LNCaP clone FGC (cell line): ENCODE measurements at regions not wholly inside any gene's neighbourhood (a gene's known extent, or its start where the extent isn't known, plus 50 kb on each side); places are given as distances from the start of the nearest gene placed in this dataset.

Source experiments
- DNase-seq: peaks from one replicate; pipeline ENCODE4 v3.0.0-alpha.2; 2011; ENCODE audit warnings: low read depth
- H3K4me3 ChIP-seq: 2 replicates; pipeline ENCODE4 v1.5.1; 2011; ENCODE audit warnings: mild to moderate bottlenecking, low read depth, low read length, control low read depth
- CTCF ChIP-seq: IDR thresholded peaks from 2 replicates; pipeline ENCODE4 v1.5.1; 2012; ENCODE audit warnings: mild to moderate bottlenecking; ENCODE audit not compliant: control insufficient read depth, insufficient read depth; ENCODE audit errors: extremely low read depth

DNA sequence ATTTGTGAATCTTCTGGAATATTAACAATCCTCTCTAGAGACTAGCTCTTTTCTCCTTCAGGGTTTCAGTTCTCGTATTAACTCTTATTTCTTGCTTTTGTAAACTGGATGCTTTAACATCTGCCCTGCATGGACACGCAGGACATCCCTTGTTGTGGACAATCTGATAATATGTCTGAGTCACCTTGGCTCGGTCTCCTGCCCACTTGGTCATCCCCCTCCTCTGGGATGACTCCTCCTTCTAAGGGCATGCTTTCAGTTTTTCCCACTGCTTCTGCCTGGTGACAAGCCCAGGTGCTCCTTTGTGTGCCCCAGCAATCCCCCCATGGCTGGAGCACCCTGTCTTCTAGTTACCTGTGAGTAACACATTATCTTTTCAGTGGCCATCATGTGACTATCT is 460.5 kb downstream of the DSC3 start:
- TF ChIP-seq CTCF, result no peak
- no peak overlapping the region for H3K4me3 ChIP-seq
- no peak for DNase-seq

DNA sequence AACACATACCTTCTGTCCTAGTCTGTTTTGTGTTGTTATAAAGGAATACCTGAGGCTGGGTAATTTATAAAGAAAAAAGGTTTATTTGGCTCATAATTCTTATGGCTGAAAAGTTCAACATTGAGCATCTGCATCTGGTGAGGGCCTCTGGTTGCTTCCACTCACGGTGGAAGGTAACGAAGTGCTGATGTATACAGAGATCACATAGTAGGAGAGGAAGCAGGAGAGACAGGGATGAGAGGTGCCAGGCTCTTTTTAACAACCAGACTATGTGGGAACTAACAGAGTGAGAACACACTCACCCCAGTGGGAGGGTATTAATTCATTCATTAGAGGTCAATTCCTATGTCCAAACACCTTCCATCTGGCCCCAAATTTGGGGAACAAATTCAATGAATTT is 463.8 kb downstream of the DSC3 start:
- no peak for TF ChIP-seq CTCF
- no peak for DNase-seq
- no peak overlapping the region for H3K4me3 ChIP-seq

- no peak for DNase-seq
- TF ChIP-seq CTCF, result no peak
- H3K4me3 ChIP-seq, result no peak overlapping the region
Observed at GRCh38 chr18:30572214-30572613, 470.3 kb downstream of the DSC3 start.

DNA sequence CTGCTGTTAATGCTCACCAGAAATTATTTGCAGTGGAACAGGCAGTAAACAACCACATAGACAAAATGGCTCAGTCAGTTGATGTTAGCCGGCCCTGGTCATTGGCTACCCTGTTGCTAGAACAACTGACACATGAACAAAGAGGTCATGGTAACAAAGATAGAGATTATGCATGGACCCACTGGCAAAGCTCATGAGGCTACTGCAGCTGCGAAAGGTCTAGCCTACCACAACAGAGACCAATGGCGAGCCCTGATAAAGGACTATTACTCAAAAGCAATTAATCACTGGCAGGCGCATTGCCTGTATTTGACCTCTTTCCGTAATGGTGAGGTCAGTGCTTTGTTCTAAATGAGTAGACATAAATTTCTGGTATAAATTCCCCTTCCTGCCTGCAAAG is 474.2 kb downstream of the DSC3 start:
- no peak overlapping the region for H3K4me3 ChIP-seq
- DNase-seq, result no peak
- TF ChIP-seq CTCF, result no peak

- no peak for DNase-seq
- no peak for TF ChIP-seq CTCF
- no peak overlapping the region for H3K4me3 ChIP-seq
Observed at GRCh38 chr18:30566877-30567276, 475.7 kb downstream of the DSC3 start.

DNA sequence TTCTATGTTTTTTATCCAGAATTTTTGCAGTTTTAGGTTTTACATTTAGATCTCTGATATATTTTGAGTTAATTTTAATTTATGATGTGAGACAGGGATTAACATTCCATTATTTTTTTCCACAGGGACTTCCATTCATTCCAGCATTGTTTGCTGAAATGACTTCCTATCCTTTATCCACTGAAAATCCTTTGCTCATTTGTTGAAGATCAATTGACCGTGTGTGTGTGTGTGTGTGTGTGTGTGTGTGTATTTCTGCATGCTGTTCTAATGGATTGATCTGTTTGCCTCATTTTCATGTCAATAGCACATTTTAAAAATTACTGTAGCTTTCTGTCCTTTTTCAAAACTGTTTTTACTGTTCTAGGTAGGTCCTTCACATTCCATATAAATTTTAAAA is 480.3 kb downstream of the DSC3 start:
- no peak for DNase-seq
- no peak overlapping the region for H3K4me3 ChIP-seq
- no peak for TF ChIP-seq CTCF

DNA sequence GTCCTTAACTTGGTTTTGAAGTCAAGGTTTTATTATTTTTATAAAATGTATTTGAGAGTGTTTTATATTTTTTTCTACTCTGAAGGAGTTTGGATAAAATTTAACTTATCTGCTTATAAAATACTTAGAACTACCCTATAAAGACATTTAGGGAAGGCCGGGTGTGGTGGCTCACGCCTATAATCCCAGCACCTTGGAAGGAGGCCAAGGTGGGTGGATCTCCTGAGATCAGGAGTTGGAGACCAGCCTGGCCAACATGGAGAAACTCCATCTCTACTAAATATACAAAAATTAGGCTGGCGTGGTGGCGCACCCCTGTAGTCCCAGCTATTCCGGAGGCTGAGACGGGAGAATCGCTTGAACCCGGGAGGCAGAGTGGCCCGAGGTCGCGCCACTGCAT is 486.4 kb downstream of the DSC3 start:
- no peak overlapping the region for H3K4me3 ChIP-seq
- no peak for TF ChIP-seq CTCF
- no peak for DNase-seq
